ENCODE measurements at regions not wholly inside any gene's neighbourhood (a gene's known extent, or its start where the extent isn't known, plus 50 kb on each side); places are given as distances from the start of the nearest gene placed in this dataset.

DNA sequence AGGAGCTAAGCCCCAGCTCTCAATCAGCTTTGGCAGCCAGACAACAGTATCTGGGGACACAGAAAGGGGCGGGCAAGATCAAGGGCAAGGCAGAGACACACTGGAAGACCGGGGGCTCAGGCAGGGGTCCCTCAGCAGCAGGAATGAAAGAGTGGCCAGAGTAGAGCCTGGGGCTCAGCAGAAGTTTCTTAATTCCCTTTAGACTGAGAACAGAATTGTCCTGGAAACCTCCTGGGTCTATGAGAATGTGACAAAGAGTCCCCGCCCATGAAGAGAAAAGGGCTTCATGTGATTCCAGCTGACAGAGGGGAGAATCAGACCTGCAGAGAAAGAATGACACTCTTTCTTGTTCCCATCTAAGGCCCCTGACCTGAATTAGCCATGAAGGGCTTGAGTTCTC, 95.2 kb upstream of the CTNNB1 start:
- DNase-seq (ENCODE audit: low spot score): no peak

DNA sequence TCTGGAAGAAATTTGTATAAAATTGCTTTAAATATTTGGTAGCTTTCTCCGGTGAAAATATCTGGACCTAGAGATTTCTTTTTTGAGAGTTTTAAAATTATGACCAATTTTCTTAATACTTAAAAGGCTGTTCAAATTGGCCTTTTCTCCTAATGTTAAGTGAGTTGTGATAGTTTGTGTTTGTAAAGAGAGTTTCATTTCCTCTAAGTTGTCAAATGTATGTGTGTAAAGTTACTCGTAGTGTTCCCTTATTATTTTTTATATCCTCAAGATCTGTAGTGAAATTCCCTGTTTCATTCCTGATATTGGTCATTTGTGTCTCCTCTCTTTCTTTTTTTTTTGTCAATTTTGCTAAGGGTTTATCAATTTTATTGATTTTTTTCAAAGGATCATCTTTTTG, 92.6 kb upstream of the CTNNB1 start:
- DNase-seq (ENCODE audit: low spot score): no peak

DNA sequence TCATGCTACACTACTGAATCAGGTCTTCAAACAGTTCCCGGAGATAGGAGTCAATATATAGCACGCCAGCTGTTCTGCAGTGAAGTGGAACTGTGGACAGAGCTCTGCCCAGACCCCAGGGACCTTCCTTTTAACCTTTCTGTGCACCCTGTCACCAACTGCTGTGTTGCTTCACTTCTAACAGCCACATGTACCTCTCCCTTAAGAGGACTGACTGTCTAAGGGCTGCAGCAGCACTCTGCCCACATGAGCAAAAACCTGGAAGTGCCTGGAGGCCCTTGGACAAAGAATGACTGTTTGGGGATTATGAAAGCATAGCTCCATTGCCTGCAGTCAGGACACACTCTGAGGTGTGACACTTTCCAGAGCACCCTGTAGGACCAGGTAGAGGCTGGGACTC, 88.3 kb upstream of the CTNNB1 start:
- no peak for DNase-seq (ENCODE audit: low spot score)

DNA sequence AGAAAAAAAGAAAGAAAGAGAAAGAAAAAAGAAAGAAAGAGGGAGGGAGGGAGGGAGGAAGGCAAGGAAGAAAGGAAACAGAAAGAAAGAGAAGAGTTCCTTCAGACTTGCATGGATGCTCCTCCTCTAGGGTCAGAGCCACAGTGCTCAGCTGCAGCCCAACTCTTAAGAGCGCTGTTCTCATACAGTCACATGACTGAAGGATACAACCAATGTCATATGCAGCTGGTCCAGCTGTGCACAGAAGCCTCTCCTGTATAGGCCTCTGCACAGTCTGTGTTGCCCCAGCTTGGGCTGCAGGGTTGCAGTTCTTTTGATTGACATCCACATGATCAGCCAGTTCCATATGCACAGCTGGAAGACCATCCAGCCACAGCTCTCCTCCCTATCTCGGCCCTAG, 86.8 kb upstream of the CTNNB1 start:
- DNase-seq (ENCODE audit: low spot score): no peak

DNA sequence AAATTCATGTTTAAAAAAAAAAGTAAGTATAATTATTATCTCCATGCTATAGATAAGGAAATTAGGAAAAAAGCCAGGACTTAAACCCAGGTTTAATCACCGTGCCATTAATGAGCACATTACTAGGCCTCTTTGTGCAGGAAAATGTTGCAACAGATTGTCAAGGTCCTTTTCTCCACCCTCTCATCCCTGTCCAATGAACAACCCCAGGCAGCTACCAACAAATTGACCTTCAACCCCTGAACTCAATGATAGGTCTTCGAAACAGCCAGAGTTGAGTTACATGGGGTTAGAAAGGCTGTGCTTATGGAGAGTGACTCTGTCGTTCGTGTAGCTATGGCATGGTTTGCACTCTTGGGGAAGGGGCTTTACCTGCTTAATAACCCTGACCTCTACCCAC, 84.2 kb upstream of the CTNNB1 start:
- no peak for DNase-seq (ENCODE audit: low spot score)

DNA sequence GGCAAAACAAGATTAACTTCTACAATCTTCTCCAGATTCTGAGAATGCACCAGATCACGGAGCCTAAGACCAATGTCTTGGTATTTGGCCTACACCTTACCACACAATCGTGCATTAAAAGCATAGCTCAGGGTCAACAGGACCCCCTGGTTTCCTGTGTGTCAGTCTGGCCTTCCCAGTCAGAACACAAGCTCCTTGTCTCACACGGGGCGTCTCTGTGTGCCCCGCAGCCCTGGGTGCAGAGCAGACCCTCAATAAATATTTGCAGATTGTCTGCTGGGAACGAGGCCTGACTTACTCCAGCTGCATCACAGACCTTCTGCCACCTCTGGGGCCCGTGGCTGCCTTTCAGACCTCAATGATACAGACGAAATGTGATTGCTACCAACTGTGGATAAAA, 82.5 kb upstream of the CTNNB1 start:
- no peak for DNase-seq (ENCODE audit: low spot score)

DNA sequence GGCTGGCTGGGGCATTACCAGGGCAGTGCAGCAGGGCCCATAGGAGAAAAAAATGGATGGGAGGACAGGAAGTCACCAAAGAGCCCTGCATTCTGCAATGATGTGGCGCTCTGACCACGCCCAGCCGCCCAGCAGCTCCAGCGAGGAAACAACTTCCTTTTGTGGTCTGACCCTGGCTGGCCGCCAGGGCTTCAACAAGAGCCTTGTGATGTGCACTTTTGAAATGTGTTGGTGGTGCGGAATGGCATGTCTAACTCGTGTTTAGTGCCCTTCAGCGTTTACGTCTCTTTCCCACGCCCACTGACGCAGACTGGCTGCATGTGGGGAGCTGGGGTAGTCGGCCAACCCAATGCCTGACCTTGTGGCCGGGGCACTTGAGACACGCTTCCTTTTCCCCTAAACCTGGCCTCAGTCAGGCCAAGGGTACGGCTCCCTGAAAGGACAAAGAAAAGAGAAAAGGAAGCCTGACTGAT, 81.9 kb upstream of the CTNNB1 start:
- DNase-seq (ENCODE audit: low spot score): no peak

DNA sequence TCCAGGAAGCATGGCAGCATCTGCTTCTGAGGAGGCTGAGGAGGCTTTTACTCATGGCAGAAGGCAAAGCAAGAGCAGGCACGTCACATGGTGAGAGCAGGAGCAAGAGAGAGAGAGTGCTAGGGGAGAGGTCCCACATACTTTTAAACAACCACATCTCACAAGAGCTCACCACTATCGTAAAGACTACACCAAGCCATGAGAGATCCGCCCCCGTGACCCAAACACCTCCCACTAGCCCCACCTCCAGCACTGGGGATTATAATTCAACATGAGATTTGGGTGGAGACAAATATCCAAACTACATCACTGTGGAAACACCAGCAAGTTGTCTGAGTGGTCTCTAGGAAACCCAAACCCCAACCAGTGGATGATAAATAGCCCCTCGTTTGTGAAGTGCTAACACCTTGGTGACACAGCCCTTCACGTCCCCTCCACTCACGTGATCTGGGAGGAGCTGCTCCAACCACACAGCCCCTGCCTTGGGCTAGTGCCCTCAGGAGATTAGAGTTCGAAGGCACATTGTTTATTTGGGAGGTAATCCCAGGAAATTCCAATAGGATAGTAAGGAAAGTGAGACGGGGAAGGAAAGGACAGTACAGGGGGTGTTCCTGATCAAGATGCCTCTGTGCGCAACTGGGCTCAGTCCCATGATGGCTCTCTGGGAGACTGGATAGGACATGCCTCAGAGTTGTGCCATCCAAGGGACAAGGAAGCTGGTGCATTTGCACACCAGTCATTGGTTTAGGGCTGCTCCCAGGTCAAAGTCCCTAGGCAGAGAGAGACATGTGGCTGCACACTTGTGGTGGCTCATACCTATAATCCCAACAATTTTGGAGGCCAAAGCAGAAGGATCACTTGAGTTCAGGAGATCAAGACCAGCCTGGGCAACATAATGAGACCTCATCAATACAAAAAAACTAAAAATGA, 80.6 kb upstream of the CTNNB1 start:
- DNase-seq (ENCODE audit: low spot score): no peak

DNA sequence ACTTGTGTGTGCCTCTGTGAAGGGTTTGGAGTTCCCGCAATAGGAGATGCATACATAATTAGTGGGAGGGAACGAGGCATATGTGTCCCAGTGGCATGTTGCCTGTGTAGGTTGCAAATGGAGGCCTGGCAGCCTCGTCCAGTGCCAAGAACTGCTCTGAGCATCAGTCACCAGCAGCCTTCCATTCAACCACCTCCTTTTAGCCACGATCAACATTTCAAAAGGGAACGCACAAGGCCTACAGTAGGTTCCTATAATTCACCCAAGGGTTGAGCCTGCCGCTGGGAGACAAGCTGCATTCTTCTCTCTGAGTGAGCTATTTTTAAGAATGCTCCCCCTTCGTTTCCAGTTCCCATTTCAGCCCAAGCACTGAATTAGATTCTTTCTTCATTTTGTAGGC, 78.8 kb upstream of the CTNNB1 start:
- DNase-seq (ENCODE audit: low spot score): no peak

DNA sequence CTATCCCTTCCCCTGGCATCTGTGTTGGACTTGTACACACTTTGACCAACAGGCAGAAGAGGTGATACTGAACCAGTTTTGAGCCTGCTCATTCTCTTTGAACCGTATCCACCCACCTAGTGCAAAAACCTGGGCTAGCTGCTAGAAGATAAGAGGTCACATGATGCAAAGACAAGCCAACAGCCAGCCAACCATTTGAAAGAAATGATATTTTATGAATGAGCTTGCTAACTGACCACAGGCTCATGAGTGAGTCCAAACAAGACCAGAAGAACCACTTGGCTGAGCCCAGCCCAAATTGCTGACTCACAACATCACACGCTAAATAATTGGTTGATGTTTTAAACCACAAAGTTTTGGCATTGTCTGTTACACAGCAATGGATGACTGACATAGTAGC, 74.0 kb upstream of the CTNNB1 start:
- no peak for DNase-seq (ENCODE audit: low spot score)

DNA sequence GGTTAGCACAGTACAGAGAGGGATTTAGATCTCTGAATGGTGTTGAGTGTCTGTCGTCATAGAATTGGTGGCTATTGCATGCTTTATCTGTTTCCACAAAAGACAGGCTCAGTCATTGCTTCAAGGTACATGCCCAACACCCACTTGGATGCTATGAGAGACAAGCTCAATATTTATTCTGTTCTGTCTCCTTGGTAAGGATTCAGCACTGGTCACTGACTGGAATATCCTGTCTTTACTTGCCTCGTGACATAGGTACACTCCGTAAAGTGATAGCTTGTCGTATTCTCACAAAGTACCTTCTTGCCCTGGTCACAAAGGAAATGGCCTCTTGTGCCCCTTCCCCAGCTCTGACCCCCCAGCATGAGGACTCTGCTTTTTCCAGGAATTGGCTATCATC, 72.8 kb upstream of the CTNNB1 start:
- DNase-seq (ENCODE audit: low spot score): no peak

DNA sequence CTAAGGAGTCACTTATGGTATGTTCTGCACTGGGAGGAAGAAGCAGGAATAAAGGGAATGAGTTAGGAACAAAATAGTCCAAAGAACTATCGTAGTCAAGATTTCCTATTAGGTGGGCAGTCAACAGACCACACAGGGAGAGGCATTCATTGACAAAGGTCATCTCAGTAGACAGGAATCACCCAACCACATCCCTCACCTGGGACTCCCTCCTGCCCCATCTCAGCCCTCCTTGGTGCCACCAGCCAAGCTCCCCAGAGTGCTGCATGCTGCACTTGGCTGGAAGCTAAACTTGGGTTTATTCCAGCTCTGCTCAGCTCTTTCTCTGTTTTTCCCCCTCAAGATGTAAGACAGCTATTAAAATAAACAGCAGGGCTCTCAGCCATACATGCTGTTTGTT, 72.3 kb upstream of the CTNNB1 start:
- no peak for DNase-seq (ENCODE audit: low spot score)

DNA sequence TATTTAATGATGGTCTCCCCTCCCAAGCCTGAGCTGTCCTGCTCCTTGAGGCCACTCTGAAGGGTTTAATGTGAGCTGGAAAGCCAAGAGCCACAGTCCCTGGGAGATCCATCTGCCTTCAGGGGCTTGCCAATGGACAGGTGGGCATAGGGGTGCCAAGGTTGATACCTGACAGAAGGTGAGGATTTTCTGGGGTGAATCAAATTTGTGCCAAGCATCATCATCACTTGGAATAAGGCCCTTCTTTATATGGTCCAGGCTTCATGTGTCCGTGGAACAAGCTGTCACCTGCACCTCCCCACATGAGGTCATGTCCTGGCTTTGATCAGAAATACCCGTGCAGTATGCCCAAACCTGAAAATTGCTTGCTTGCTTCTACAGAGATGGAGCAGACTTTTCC, 71.9 kb upstream of the CTNNB1 start:
- no peak for DNase-seq (ENCODE audit: low spot score)

DNA sequence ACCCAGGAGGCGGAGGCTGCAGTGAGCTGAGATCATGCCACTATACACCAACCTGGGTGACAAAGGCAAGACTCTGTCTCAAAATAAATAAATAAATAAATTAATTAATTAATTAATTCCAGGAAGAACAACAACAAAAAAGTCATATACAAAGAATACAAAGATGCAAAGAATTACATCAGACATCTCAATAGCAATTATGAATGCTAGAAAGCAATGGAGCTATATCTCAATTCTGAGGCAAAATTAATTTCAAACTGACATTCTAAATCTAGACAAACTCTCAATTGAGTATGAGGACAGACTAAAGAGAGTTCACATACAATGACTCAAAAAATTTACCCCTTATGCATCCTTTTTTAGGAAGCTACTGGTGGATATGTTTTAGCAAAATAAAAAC, 69.6 kb upstream of the CTNNB1 start:
- DNase-seq (ENCODE audit: low spot score): no peak

DNA sequence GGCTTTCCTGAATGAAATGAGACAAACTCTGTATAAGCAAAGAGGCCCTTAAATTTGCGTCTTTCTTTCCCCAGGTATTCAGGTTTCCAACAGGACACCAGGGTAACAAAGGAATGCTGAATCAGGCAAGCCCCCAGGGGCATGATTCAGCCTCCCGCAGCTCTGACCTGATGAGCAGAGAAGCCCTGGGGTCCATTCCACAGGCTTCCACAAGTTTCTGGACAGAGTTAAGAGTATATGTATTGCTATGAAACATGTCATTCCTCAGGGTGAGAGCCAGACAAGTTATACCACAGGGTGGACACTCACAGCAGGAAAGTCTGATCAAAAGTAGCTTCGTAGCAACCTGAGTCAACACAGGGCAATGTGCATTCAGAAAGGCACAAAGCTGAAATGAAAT, 68.1 kb upstream of the CTNNB1 start:
- no peak for DNase-seq (ENCODE audit: low spot score)

DNA sequence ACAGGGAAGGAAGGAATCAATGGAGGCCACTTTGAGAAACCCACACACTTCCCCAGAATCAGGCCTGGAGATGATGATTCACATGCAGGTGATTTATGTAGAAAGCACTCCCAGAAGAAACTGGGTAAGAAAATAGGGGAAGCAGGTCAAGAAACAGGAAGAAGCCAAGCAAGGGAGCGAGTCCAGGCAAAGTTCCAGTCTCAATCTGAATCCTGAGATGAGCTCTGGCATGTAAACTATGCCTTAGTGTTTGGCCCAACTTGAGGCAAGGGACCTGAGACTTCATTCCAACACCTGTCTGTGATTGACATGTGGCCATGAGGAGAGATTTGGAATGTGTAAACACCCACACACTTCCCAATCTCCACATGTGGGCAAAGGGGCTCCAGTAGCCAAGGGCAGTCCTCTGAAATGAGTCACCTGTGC, 61.6 kb upstream of the CTNNB1 start:
- no peak for DNase-seq (ENCODE audit: low spot score)

DNA sequence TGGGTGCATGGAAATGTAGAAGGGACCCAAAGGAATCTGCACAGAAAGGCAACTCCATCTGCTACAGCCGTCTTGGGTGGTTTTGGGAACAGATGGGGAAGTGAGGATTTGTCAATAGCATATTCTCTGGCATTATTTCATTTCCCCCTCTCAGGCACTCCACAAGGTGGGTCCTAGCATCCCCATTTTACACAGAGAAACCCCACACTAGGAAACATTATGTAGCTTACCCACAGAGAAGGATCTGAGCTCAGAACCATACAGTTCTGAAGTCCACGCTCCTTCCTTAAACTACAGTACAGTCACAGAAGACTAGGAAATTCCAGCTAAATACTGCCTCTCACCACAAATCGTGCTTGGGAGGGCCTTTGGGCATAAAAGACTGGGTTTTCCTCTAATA, 61.2 kb upstream of the CTNNB1 start:
- DNase-seq (ENCODE audit: low spot score): no peak

DNA sequence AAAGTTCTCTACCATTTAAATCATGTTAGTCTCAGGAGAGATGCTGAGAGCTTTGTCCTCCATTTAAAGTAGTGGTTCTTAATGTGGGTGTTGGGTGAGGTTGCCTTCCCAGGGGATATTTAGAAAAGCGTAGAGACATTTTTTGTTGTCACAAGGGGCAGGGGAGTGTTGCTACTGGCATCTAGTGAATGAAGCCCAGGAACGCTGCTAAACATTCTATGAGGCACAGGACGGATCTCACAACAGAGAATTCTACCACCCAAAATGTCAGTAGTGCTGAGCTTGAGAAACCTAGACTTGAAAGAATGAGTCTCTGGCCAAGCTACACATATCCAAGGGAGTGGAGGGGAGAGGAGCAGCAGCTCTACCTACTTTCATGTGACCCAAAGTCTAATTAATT, 60.7 kb upstream of the CTNNB1 start:
- no peak for DNase-seq (ENCODE audit: low spot score)

DNA sequence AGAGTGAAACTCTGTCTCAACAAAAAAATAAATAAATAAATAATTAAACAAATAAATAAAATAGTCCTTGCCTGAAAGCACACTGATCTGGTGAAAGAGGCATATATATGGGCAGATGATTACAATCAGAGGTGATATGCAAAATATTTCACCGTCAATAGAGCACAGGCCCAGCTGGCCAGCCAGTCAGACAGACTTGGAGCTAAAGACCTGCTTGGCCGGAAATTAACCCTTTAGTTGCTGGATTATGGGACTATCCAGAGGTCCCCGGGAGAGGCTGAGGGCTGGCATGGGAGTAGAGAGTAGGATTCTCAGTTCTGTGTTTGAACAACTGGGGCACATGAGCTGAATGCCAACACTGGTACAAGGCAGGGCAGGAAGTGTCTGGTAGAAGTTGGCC, 59.1 kb upstream of the CTNNB1 start:
- DNase-seq (ENCODE audit: low spot score): no peak

DNA sequence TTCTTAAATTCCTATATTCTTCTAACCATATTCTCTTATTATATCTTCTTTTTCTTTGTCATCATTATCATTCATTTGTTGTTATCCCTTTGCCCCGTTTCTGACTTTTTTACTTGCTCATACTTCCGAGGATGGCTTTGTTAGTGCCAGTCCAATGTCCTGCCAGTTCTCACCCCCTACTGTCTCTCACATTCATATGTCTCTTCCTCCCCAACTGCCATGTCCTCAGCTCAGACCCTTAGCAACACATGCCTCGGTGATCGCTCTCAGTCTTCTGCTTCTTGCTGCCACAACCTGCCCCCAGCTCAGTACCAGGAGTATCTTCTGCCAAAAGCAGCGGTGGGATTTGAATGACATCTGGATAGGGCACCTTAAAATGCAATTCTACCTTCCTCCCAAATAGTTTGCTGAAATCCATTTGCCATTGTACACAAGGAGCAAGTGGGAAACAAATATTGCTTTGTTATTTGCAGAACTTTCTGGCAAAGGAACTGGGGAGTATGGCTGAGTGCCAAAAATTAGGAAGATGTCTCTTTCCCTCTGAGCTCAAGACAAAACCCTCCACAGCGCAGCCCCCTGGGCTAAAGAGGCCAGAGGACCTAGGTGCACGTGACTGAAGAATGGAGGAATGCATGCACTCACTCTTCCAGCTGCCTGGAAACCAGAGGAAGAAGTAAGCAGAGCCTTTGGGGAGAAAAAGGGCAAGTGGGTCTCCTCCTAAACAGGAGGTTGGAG, 57.7 kb upstream of the CTNNB1 start:
- DNase-seq (ENCODE audit: low spot score): no peak

DNA sequence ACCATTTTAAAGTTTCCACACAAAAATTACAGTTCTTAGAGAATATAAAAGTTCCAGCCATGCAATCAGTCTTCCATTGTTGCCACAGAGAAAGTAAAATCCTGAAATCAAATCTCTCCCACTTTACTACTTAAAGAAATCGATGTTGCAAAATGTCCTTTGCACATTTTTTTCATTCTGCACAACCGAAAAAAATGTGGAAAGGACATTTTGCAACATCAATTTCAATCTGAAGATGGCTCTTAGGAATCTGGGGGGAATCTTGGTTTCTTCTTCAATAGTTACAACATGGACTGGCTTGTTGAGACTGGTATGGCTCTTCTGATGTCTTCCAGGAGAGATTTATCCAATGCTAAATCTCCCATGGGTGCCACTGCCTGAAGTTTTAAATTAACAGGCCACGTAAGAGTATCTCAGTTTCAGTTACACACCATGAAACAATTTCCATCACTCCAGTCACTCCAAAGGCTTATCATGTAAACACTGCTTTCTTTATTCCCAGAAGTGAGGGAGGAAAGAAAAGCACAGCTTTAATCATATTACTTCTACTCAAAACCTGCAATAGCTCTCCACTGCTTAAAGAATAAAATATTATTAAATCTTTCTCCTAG, 55.8 kb upstream of the CTNNB1 start:
- DNase-seq (ENCODE audit: low spot score): no peak

DNA sequence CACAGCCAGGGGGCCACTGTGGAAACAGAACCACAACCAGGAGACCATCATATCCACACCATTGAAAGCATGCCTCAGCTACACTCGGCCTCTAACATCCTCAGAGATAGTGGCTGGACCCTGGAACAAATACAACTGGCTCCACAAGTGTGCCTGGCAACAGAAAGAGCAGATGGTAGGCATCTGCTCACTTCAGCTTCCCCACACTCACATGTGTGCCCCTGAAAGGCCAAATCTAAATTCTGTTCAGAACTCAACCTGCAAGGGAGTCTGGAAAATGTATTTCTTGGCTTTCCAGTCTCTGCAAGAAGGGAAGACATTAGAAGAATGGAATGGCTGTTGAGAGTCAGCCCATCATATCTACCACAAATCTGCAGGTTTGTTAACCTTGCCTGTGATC, 54.7 kb upstream of the CTNNB1 start:
- no peak for DNase-seq (ENCODE audit: low spot score)

DNA sequence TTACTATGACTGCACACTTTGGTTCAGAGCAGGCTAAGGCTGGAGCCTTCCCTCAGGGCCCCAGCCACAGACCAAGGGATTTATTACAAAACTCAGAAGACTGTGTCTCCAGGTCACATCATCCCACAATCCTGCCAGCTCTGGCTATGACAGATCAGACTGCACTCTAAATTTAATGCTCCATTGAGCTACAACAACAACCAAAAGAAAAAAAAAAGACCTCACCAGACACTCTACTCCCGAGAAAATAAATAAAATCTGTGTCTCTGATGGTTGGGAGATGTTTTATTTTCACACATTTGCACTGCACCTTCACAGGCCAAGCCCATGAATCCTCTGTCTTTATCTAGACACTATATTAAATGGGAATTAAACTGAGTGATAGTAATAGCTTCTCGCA, 50.8 kb upstream of the CTNNB1 start:
- no peak for DNase-seq (ENCODE audit: low spot score)
